Activated CD4-positive, alpha-beta T cell treated with anti-CD3 and anti-CD28 coated beads for 36 hours (primary cell): ENCODE measurements at regions not wholly inside any gene's neighbourhood (a gene's known extent, or its start where the extent isn't known, plus 50 kb on each side); places are given as distances from the start of the nearest gene placed in this dataset.

Source experiments
- ATAC-seq: fragments of 200-7000 bp; cut with Tn5 transposase; one replicate; pipeline ENCODE4 v1.10.0; 2021; ENCODE audit warnings: mild to moderate bottlenecking, moderate library complexity
- CTCF ChIA-PET: fragments of 350-600 bp; sonication (Branson Sonifier 250); formaldehyde crosslinking; loops from one replicate; lab custom pipeline; 2021; ENCODE audit warnings: antibody characterized with exemption; lab: Charles Lee
- POLR2A ChIA-PET: fragments of 350-600 bp; sonication (Branson Sonifier 250); formaldehyde crosslinking; loops from one replicate; lab custom pipeline; 2021; ENCODE audit warnings: antibody characterized with exemption, inconsistent platforms; lab: Charles Lee
- DNase-seq: peaks from one replicate; pipeline ENCODE4 v3.0.0-alpha.2; 2020
- H3K27ac Mint-ChIP-seq: one replicate; pipeline ENCODE4 v1.8.0; 2021; ENCODE audit warnings: mixed read lengths
- H3K27me3 Mint-ChIP-seq: one replicate; pipeline ENCODE4 v1.8.0; 2021; ENCODE audit warnings: mixed read lengths
- H3K36me3 Mint-ChIP-seq: one replicate; pipeline ENCODE4 v1.8.0; 2021; ENCODE audit warnings: low read depth, mixed read lengths
- H3K4me1 Mint-ChIP-seq: one replicate; pipeline ENCODE4 v1.8.0; 2021; ENCODE audit warnings: mixed read lengths
- H3K4me3 Mint-ChIP-seq: one replicate; pipeline ENCODE4 v1.8.0; 2021; ENCODE audit warnings: mild to moderate bottlenecking, moderate library complexity, mixed read lengths
- H3K9me3 Mint-ChIP-seq: one replicate; pipeline ENCODE4 v1.8.0; 2021; ENCODE audit warnings: low read depth, mixed read lengths
- intact Hi-C, 2 experiments: fragments of 100-400 bp; cut with DNase I in 1 of 2; cut with micrococcal nuclease in 1 of 2; formaldehyde crosslinking; loops; one replicate each; pipeline versions ENCODE4 v1.14.2 to v1.15.1; 2022 to 2024; cut with DNase I, micrococcal nuclease

DNA sequence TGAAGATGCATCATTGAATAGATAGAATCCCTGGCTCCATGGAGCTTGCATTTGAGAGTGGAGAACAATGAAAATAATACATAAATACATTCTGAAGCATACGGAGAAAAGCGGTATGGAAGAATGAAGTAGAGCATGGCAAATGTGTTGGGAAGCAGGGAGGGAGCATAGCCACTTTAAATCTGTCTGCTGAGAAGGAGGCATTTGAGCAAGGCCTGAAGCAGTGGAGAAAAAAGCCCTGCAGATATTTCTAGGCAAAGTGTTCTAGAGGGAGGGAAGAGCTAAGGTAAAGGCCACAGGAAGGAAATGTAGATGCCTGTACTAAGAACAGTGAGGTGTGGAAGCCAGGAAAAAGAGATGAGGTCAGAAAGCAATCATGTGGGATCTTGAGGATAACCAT, 484.8 kb downstream of the CNTN3 start:
- Mint-ChIP-seq H3K9me3 (peaks cover 17% of the 10 kb centered on the region), H3K27ac (no peak overlapping the region), H3K36me3 (no peaks in the 10 kb centered on the region), H3K4me1 (no peaks in the 10 kb centered on the region), H3K27me3 (no peaks in the 10 kb centered on the region), H3K4me3 (no peak overlapping the region)
- DNase-seq: no peak
- ChIA-PET POLR2A (no interaction called here), CTCF (no interaction called here)
- intact Hi-C loops: no loop called here
- no peak for ATAC-seq

DNA sequence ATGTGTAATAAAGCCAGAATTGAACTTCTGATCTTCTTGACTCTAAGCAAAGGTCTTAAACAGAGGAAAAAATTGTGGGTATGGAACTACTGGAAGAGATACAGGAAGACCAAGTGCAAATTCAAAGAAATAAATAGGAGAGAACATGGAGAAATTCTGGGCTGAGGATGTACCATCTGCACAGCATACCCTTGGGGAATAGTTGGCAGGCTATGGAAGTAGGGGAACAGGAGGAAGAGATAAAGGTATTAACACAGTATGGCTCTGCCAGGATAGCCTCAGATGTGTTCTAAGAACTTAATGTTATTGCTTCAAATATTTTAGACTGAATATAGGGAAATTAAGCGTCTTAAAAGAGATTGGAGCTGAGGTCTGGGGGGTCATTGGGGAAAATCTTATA, 485.4 kb downstream of the CNTN3 start:
- H3K4me3 Mint-ChIP-seq: no peak overlapping the region
- ChIA-PET CTCF (no interaction called here), POLR2A (no interaction called here)
- intact Hi-C loops: no loop called here
- no peaks in the 10 kb centered on the region for H3K4me1 Mint-ChIP-seq
- no peaks in the 10 kb centered on the region for H3K36me3 Mint-ChIP-seq
- no peak for ATAC-seq
- no peaks in the 10 kb centered on the region for H3K27me3 Mint-ChIP-seq
- DNase-seq: no peak
- H3K27ac Mint-ChIP-seq: no peak overlapping the region
- peaks cover 15% of the 10 kb centered on the region for H3K9me3 Mint-ChIP-seq

DNA sequence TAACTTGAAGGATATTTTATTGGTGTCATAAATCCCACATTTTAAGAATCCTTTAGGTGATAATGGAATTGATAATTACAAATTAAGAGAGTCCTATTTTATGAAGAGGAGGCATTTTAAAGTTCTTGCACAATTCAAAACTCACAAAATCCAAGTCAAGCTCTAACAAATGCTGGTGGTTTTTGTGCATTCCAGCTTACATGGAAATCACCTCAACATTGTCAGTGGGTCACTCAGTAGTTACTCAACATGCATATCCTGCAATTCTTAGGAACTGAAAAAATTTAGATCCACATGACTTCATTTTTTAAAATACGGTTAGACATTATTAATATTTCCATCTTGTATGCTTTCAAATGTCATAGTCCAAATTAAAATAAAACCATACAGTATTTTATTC, 487.2 kb downstream of the CNTN3 start:
- H3K4me3 Mint-ChIP-seq: no peak overlapping the region
- H3K27me3 Mint-ChIP-seq: no peaks in the 10 kb centered on the region
- ATAC-seq (no peak), DNase-seq (no peak)
- ChIA-PET CTCF (no interaction called here), POLR2A (no interaction called here)
- no peak overlapping the region for H3K27ac Mint-ChIP-seq
- peaks cover 3% of the 10 kb centered on the region for H3K9me3 Mint-ChIP-seq
- intact Hi-C loops: no loop called here
- no peaks in the 10 kb centered on the region for H3K36me3 Mint-ChIP-seq
- H3K4me1 Mint-ChIP-seq: no peaks in the 10 kb centered on the region

DNA sequence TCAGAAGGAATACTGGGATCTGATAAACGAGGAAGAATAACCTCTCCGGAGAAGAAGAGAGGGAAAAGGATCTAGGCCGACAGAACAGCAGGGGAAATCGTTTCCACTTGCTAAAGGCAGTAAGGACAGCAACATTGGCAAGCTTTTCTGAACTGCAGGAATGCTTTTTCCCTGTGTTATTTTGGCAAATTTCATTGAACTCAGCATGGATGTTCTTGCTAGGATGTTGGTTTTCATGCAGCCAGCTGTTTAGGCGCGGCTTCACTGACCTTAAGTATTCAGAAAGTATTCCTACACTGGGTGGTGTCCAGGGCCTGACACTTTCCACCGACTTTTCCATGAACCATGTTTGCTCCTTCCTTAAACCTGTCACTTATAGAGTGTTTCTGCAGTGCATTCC, 489.7 kb downstream of the CNTN3 start:
- intact Hi-C loops: no loop called here
- CTCF ChIA-PET: no interaction called here
- no peak for DNase-seq
- no peaks in the 10 kb centered on the region for H3K36me3 Mint-ChIP-seq
- no peak overlapping the region for H3K27ac Mint-ChIP-seq
- no peak overlapping the region for H3K4me3 Mint-ChIP-seq
- peaks cover 8% of the 10 kb centered on the region for H3K9me3 Mint-ChIP-seq
- no peaks in the 10 kb centered on the region for H3K4me1 Mint-ChIP-seq
- POLR2A ChIA-PET: no interaction called here
- no peaks in the 10 kb centered on the region for H3K27me3 Mint-ChIP-seq
- no peak for ATAC-seq

DNA sequence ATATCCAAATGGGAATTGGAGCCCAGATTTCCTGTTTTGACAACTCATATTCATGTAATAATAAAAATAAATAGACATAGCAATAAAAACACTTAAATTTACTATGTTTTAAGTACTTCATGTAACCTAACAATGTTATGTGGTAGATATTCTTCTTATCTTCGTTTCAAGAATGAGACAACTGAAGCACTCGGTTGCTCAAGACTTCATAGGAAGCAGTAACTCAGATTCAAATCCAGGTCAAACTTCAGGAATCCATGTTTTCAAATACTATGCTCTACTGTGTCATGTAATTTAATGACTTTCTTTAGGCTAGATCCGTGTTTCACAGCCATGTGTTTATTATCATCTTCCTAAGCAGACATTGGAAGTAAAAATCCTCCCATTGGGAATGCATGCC, 492.2 kb downstream of the CNTN3 start:
- Mint-ChIP-seq H3K9me3 (peaks cover 8% of the 10 kb centered on the region), H3K4me3 (no peak overlapping the region), H3K27me3 (no peaks in the 10 kb centered on the region), H3K36me3 (no peaks in the 10 kb centered on the region), H3K27ac (no peak overlapping the region), H3K4me1 (no peaks in the 10 kb centered on the region)
- no peak for DNase-seq
- ChIA-PET POLR2A (no interaction called here), CTCF (no interaction called here)
- no peak for ATAC-seq
- intact Hi-C loops: no loop called here

DNA sequence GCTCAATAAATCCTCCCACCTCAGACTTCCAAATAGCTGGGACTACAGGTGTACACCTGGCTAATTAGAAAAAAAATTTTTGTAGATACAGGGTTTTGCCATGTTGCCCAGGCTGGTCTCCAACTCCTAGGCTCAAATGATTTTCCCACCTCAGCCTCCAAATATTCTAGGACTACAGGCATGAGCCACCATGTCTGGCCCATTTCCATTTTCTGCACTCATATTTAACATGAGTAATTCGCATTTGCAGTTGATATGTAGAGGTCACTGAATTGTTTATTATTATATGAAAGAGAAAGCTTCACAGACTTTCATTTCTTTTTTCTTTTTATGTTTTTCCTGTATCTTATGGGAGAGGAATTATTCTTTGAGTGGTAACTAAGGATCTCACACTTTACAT, 492.7 kb downstream of the CNTN3 start:
- CTCF ChIA-PET: no interaction called here
- intact Hi-C loops: no loop called here
- POLR2A ChIA-PET: no interaction called here
- H3K4me1 Mint-ChIP-seq: no peaks in the 10 kb centered on the region
- H3K9me3 Mint-ChIP-seq: peaks cover 8% of the 10 kb centered on the region
- no peak overlapping the region for H3K4me3 Mint-ChIP-seq
- ATAC-seq (no peak), DNase-seq (no peak)
- no peak overlapping the region for H3K27ac Mint-ChIP-seq
- no peaks in the 10 kb centered on the region for H3K27me3 Mint-ChIP-seq
- no peaks in the 10 kb centered on the region for H3K36me3 Mint-ChIP-seq

DNA sequence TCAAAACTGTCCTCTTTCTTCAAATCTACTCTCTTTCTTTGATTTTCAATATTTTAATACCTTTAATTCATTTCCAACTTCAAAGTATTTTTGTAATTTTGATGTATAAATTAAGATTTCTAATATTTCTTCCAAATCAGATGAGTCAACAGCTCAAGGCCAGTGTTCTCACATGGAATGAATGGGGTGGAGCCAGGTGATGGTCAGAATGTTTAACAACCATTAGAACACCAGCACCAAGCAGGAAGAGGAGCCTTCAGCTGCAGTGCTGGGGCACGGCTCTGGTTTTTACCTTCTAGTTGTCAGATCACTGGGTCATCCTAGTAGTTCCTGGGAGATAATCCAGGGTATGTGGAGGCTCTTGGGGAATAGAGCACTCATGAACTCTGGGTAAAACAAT, 494.5 kb upstream of the PDZRN3 start:
- H3K4me3 Mint-ChIP-seq: no peak overlapping the region
- no peaks in the 10 kb centered on the region for H3K27me3 Mint-ChIP-seq
- ChIA-PET CTCF (no interaction called here), POLR2A (no interaction called here)
- intact Hi-C loops: no loop called here
- no peak for DNase-seq
- no peak for ATAC-seq
- no peaks in the 10 kb centered on the region for H3K4me1 Mint-ChIP-seq
- H3K27ac Mint-ChIP-seq: no peak overlapping the region
- peaks cover 8% of the 10 kb centered on the region for H3K9me3 Mint-ChIP-seq
- H3K36me3 Mint-ChIP-seq: no peaks in the 10 kb centered on the region

DNA sequence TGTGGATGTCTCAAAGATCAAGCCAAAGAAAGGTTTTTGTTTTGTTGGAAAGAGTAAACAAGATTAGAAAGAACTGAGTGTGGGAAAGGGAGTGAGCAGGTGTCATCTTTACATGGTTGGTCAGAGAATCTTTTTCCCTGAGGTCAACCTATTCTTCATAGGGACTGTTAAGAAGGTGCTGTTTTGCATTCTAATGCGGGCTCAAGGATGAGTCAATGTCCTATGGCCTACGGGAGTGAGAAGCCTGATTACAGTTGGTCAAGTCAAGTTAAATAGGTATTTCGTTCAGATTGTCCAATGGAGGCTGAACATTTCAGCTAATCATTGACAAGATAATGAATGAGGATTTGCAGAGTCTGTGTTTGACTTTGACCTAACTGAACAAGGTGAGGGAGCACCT, 491.2 kb upstream of the PDZRN3 start:
- no peak for ATAC-seq
- H3K27ac Mint-ChIP-seq: no peak overlapping the region
- ChIA-PET CTCF (no interaction called here), POLR2A (no interaction called here)
- DNase-seq: no peak
- peaks cover 8% of the 10 kb centered on the region for H3K9me3 Mint-ChIP-seq
- H3K36me3 Mint-ChIP-seq: no peaks in the 10 kb centered on the region
- no peak overlapping the region for H3K4me3 Mint-ChIP-seq
- intact Hi-C loops: no loop called here
- no peaks in the 10 kb centered on the region for H3K27me3 Mint-ChIP-seq
- no peaks in the 10 kb centered on the region for H3K4me1 Mint-ChIP-seq

DNA sequence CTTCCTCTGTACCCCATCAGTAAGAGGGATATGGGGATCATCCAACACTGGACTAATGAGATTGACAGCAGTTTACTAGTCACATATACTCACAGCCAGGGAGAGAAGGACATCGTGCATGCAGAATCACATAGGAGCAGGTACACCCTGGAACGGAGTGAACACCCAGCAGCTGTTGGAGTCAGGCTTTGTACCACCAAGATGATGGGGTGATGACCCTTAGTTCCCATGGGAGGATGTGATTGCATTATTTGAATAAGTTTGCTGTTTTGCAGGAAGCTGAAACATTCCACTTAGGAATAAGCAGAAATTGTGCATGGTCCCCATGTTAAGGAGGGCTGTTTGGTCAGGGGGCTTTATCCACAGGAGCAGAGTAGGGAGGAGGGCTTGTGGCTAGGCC, 482.7 kb upstream of the PDZRN3 start:
- H3K9me3 Mint-ChIP-seq: peaks cover 5% of the 10 kb centered on the region
- H3K36me3 Mint-ChIP-seq: no peaks in the 10 kb centered on the region
- no peaks in the 10 kb centered on the region for H3K27me3 Mint-ChIP-seq
- ChIA-PET CTCF (interaction anchor here (0.6 kb wide), 1 partner anchor 58 kb away, joined by 3 read pairs; no protein-coding TSS in a partner anchor), POLR2A (no interaction called here)
- H3K4me1 Mint-ChIP-seq: no peaks in the 10 kb centered on the region
- no peak overlapping the region for H3K27ac Mint-ChIP-seq
- DNase-seq (no peak), ATAC-seq (no peak)
- intact Hi-C loops: no loop called here
- H3K4me3 Mint-ChIP-seq: no peak overlapping the region

DNA sequence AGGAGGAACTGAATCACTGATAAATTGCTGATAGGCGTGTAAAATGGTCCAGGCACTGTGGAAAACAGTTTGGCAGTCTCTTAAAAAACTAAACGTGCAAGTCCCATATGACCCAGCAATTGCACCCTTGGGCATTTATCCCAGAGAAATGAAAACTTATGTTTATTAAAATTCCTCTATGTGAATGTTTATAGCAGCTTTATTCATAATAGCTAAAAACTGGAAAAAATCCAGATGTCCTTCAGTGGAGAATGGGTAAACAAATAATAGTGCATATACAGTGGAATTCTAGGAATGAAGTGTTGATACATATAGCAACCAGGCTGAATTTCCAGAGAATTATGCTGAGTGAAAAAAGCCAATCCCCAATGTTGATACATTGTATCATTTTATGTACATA, 482.2 kb upstream of the PDZRN3 start:
- DNase-seq: no peak
- ChIA-PET POLR2A (no interaction called here), CTCF (interaction anchor here (0.6 kb wide), 1 partner anchor 57 kb away, joined by 3 read pairs; no protein-coding TSS in a partner anchor)
- no peak for ATAC-seq
- no peak overlapping the region for H3K4me3 Mint-ChIP-seq
- no peaks in the 10 kb centered on the region for H3K27me3 Mint-ChIP-seq
- H3K4me1 Mint-ChIP-seq: no peaks in the 10 kb centered on the region
- H3K36me3 Mint-ChIP-seq: no peaks in the 10 kb centered on the region
- peaks cover 5% of the 10 kb centered on the region for H3K9me3 Mint-ChIP-seq
- intact Hi-C loops: no loop called here
- H3K27ac Mint-ChIP-seq: no peak overlapping the region

DNA sequence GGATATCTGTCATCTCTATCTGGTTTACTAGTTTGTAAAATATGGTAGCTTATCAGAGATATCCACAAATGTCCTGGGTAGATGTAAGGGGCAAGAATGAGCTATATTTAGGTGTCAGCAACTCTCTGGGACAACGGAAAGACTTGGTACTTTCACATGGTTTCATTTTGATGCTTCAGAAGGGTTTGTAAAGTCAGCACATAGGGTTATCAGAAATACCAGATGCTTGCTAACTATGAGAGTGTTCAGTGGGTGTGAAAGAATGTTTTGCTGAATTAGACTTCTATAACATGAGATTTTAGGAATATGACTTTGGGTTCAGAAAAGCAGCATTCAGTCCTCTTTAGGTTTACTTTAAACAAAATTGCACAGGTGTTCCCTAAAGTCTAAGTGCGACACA, 466.5 kb upstream of the PDZRN3 start:
- no peak overlapping the region for H3K4me3 Mint-ChIP-seq
- intact Hi-C loops: no loop called here
- H3K36me3 Mint-ChIP-seq: no peaks in the 10 kb centered on the region
- no peak for DNase-seq
- no peak for ATAC-seq
- H3K27ac Mint-ChIP-seq: no peak overlapping the region
- peaks cover 9% of the 10 kb centered on the region for H3K9me3 Mint-ChIP-seq
- POLR2A ChIA-PET: no interaction called here
- no peaks in the 10 kb centered on the region for H3K4me1 Mint-ChIP-seq
- no peaks in the 10 kb centered on the region for H3K27me3 Mint-ChIP-seq
- CTCF ChIA-PET: no interaction called here

DNA sequence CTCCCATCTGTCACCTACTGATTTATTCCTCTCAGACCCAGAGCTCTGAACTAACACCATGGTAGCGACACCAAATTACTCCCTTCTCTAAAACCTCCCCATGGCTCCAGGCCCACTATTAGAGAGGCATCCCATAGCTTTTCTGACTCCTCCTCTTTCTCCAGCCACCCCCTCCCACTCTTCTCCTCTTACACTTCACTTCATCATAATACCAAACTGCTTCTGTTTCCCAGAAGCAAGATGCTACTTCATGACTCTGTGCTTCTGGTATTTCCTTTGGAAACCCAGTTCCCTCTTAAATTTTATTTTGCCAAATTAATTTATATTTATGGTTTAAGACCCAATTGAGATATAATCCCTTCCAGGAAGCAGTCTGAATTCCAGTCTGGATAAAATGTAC, 465.1 kb upstream of the PDZRN3 start:
- Mint-ChIP-seq H3K9me3 (peaks cover 6% of the 10 kb centered on the region), H3K27ac (no peak overlapping the region), H3K27me3 (no peaks in the 10 kb centered on the region), H3K4me1 (no peaks in the 10 kb centered on the region), H3K4me3 (no peak overlapping the region), H3K36me3 (no peaks in the 10 kb centered on the region)
- ATAC-seq (no peak), DNase-seq (no peak)
- ChIA-PET CTCF (no interaction called here), POLR2A (no interaction called here)
- intact Hi-C loops: no loop called here

DNA sequence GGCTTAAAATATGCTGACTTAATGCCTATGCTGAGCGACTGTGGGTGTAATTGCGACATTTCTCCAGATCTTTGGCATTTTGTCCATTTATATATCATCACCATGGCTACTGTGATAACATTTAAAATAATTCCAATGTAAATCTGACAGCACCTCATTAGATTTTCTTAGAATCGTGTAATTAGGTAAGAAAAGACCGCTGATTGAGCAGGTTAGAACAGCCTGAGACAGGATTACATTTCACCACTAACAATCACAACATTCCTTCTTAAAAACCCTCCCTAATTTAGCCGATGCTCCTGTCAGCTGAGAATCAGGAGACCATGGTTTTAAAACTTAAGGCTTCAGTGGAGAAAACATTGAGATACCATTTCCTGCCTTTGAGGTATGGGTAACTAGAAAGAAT, 455.3 kb upstream of the PDZRN3 start:
- no peak for DNase-seq
- H3K4me3 Mint-ChIP-seq: no peak overlapping the region
- no peaks in the 10 kb centered on the region for H3K36me3 Mint-ChIP-seq
- H3K4me1 Mint-ChIP-seq: no peaks in the 10 kb centered on the region
- H3K9me3 Mint-ChIP-seq: peaks cover 8% of the 10 kb centered on the region
- intact Hi-C loops: no loop called here
- ATAC-seq: no peak
- H3K27ac Mint-ChIP-seq: no peak overlapping the region
- ChIA-PET CTCF (no interaction called here), POLR2A (no interaction called here)
- H3K27me3 Mint-ChIP-seq: no peaks in the 10 kb centered on the region
